CD4-positive, alpha-beta T cell treated with Interferon gamma for 1 hour (primary cell): ENCODE measurements at regions not wholly inside any gene's neighbourhood (a gene's known extent, or its start where the extent isn't known, plus 50 kb on each side); places are given as distances from the start of the nearest gene placed in this dataset.
"Not testable (repeated sequence)": the region's sequence is repeated elsewhere in the genome, so short reads cannot be mapped to it uniquely, and the experiment has no call there.

Experiments
- DNase-seq: peaks from one replicate; pipeline ENCODE4 v3.0.0-alpha.2; 2020

GRCh38 chr5:17037751-17038150, 101.7 kb upstream of the MYO10 start:
- no peak for DNase-seq

GRCh38 chr5:17039170-17039569, 103.1 kb upstream of the MYO10 start:
- no peak for DNase-seq

GRCh38 chr5:17042041-17042440, 106.0 kb upstream of the MYO10 start:
- no peak for DNase-seq

- DNase-seq = no peak
Observed at GRCh38 chr5:17046320-17046719, 110.2 kb upstream of the MYO10 start.

- no peak for DNase-seq
Observed at GRCh38 chr5:17050236-17050635, 114.1 kb upstream of the MYO10 start.

- no peak for DNase-seq
Observed at GRCh38 chr5:17054911-17055310, 118.8 kb upstream of the MYO10 start.

GRCh38 chr5:17056141-17056631, 120.1 kb upstream of the MYO10 start:
- DNase-seq = no peak

- no peak for DNase-seq
Observed at GRCh38 chr5:17058438-17058837, 122.3 kb upstream of the MYO10 start.

GRCh38 chr5:17061973-17062470, 125.9 kb upstream of the MYO10 start:
- DNase-seq = no peak

- DNase-seq = not testable (repeated sequence)
Observed at GRCh38 chr5:17062741-17063140, 126.7 kb upstream of the MYO10 start.

GRCh38 chr5:17064241-17064640, 128.2 kb upstream of the MYO10 start:
- DNase-seq = no peak

- DNase-seq = no peak
Observed at GRCh38 chr5:17065458-17065857, 129.4 kb upstream of the MYO10 start.

- not testable (repeated sequence) for DNase-seq
Observed at GRCh38 chr5:17066026-17066425, 129.9 kb upstream of the MYO10 start.

GRCh38 chr5:17067657-17068392, 131.7 kb upstream of the MYO10 start:
- DNase-seq = no peak

- no peak for DNase-seq
Observed at GRCh38 chr5:17069995-17070511, 134.0 kb upstream of the MYO10 start.

- DNase-seq = no peak
Observed at GRCh38 chr5:17070647-17071046, 134.6 kb upstream of the MYO10 start.

GRCh38 chr5:17075236-17075635, 139.1 kb upstream of the MYO10 start:
- no peak for DNase-seq

- no peak for DNase-seq
Observed at GRCh38 chr5:17076272-17076671, 140.2 kb upstream of the MYO10 start.

- no peak for DNase-seq
Observed at GRCh38 chr5:17077440-17078233, 139.8 kb upstream of the BASP1 start.

GRCh38 chr5:17079562-17079961, 137.9 kb upstream of the BASP1 start:
- no peak for DNase-seq

GRCh38 chr5:17080361-17080760, 137.1 kb upstream of the BASP1 start:
- DNase-seq = no peak

- no peak for DNase-seq
Observed at GRCh38 chr5:17081142-17081541, 136.3 kb upstream of the BASP1 start.

- DNase-seq = not testable (repeated sequence)
Observed at GRCh38 chr5:17083276-17083675, 134.2 kb upstream of the BASP1 start.

GRCh38 chr5:17087035-17087434, 130.4 kb upstream of the BASP1 start:
- no peak for DNase-seq
